Endothelial cell of umbilical vein (primary cell): ENCODE measurements at regions not wholly inside any gene's neighbourhood (a gene's known extent, or its start where the extent isn't known, plus 50 kb on each side); places are given as distances from the start of the nearest gene placed in this dataset.

Source experiments
- EZH2 ChIP-seq: IDR thresholded peaks from 2 replicates; pipeline ENCODE4 v1.6.1; 2012; ENCODE audit warnings: borderline replicate concordance, low read depth, mild to moderate bottlenecking, moderate library complexity, low read length, inconsistent platforms; ENCODE audit not compliant: severe bottlenecking
- POLR2A ChIP-seq: IDR thresholded peaks from 2 replicates; pipeline ENCODE4 v1.6.1; 2012; ENCODE audit warnings: low read depth, mild to moderate bottlenecking, control low read depth, low read length
- POLR2AphosphoS5 ChIP-seq: IDR thresholded peaks from 2 replicates; pipeline ENCODE4 v1.6.1; 2012; ENCODE audit warnings: low read depth, mild to moderate bottlenecking, control low read depth, low read length, moderate library complexity; ENCODE audit not compliant: insufficient read depth
- TF ChIP-seq, protein P1 (sequence below), 2 donors: IDR thresholded peaks; 1 replicate in 1 of 2; 2 replicates in 1 of 2; pipeline ENCODE4 v1.5.1; 2011; ENCODE audit warnings: low read length in 2 of 2, mild to moderate bottlenecking in 2 of 2, moderate library complexity in 2 of 2, control low read depth in 1 of 2, inconsistent platforms in 1 of 2, low read depth in 1 of 2; ENCODE audit not compliant: insufficient read depth in 1 of 2; ENCODE audit errors: extremely low read depth in 1 of 2

DNA sequence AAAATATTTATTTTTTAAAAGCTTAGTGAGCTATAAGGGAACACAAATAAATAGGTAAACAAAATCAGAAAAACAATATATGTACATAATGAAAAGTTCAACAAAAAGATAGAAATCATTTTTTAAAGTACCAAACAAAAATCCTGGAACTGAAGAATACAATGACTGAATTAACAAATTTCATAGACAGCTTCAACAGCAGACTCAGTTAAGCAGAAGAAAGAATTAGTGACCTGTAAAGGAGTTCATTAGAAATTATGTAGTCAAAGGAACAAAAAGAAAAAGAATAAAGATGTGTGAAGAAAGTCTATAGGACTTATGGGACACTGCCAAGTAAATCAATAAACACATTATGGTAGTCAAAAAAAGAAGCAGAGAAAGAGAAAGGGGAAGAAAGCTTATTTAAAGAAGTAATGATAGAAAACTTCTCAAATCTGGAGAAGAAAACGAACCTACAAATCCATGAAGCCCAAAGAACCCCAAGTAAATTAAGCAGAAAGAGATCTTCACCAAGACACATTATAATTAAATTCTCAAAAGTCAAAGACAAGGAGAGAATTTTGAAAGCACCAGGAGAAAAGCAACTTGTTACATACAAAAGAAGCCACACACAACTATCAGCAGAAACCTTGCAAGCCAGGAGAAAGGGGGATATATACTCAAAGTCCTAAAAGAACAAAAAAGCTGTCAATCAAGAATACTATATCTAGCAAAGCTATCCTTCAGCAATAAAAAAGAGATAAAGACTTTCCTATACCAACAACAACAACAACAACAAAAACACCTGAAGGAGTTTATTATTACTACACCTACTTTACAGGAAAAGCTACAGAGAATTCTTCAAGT, 338.9 kb downstream of the PTTG2 start:
- TF ChIP-seq POLR2A: no peak
- TF ChIP-seq, protein P1, sequence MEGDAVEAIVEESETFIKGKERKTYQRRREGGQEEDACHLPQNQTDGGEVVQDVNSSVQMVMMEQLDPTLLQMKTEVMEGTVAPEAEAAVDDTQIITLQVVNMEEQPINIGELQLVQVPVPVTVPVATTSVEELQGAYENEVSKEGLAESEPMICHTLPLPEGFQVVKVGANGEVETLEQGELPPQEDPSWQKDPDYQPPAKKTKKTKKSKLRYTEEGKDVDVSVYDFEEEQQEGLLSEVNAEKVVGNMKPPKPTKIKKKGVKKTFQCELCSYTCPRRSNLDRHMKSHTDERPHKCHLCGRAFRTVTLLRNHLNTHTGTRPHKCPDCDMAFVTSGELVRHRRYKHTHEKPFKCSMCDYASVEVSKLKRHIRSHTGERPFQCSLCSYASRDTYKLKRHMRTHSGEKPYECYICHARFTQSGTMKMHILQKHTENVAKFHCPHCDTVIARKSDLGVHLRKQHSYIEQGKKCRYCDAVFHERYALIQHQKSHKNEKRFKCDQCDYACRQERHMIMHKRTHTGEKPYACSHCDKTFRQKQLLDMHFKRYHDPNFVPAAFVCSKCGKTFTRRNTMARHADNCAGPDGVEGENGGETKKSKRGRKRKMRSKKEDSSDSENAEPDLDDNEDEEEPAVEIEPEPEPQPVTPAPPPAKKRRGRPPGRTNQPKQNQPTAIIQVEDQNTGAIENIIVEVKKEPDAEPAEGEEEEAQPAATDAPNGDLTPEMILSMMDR (IDR thresholded peaks at IDR 0.05; ENCODE audit: extremely low read depth in 1 of 2, insufficient read depth in 1 of 2, low read depth in 1 of 2, low read length in 2 of 2): no peak
- TF ChIP-seq POLR2AphosphoS5: no peak
- TF ChIP-seq EZH2: no peak
